Breast epithelium (tissue), 3 donors: ENCODE measurements at regions not wholly inside any gene's neighbourhood (a gene's known extent, or its start where the extent isn't known, plus 50 kb on each side); places are given as distances from the start of the nearest gene placed in this dataset.

Source experiments
- CTCF ChIP-seq, 3 donors: fragments of 450-650 bp; IDR thresholded peaks; one replicate each; pipeline ENCODE4 v1.5.1; 2016 to 2017; ENCODE audit warnings: antibody characterized with exemption in 3 of 3, mild to moderate bottlenecking in 3 of 3, moderate library complexity in 3 of 3
- POLR2A ChIP-seq: fragments of 450-650 bp; IDR thresholded peaks from one replicate; pipeline ENCODE4 v1.6.1; 2016; ENCODE audit warnings: antibody characterized with exemption, mild to moderate bottlenecking, moderate library complexity
- POLR2AphosphoS5 ChIP-seq, 3 donors: sonication (generic); formaldehyde crosslinking; IDR thresholded peaks; one replicate each; pipeline ENCODE4 v1.6.1; 2017; ENCODE audit warnings: antibody characterized with exemption in 3 of 3

GRCh38 chr5:60376860-60377259 lies 323.1 kb downstream of the DEPDC1B start:
- TF ChIP-seq POLR2A (no peak), CTCF (IDR thresholded peaks at IDR 0.05) (no peak), POLR2AphosphoS5 (IDR thresholded peaks at IDR 0.05) (no peak)
